RKO (cell line): ENCODE measurements at regions not wholly inside any gene's neighbourhood (a gene's known extent, or its start where the extent isn't known, plus 50 kb on each side); places are given as distances from the start of the nearest gene placed in this dataset.

ENCODE experiments used
- DNase-seq: peaks from one replicate; pipeline ENCODE4 v3.0.0-alpha.2; 2016; ENCODE audit warnings: low spot score

- no peak for DNase-seq
These were observed 67.6 kb upstream of the CTSC start for GRCh38 chr11:88404932-88405710.

DNA sequence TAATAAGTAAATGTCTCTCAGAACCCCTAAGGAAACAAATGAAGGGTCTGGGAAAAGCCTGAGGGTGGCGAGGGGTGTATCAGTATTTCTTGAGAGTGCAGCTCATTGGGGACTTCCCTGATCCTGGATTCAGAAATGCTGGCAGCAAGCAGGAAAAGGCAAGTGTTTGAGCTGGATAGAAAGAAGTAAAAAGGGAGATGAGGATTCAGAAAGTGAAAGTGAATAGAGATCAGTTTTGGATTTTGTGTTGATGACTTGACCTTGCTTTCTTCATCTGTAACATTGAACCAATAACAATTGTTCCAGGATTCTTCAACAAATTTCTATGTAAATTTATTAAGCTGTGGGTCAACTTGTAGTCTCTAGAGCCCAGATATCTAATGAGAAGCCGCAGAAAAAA is 66.9 kb upstream of the CTSC start:
- DNase-seq, result no peak

DNA sequence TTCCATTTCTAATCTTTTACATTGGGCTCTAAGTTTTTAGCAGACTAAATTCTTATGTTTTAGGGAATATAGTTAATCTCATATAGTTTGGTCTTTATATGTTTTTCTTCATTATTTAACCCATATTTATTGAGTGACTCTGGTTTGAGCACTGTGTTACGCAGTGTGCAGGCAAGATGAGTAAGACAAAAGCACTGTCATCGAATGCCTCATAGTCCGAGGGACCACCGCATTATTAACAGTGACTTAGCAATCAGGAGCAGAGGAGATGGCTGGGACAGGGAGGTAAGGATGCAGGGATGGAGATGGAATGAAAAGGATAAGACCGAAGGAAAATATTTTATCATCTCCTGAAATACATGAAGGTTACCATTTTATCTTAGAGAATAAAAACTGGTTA is 65.2 kb upstream of the CTSC start:
- peak; percentile 22 for DNase-seq

DNA sequence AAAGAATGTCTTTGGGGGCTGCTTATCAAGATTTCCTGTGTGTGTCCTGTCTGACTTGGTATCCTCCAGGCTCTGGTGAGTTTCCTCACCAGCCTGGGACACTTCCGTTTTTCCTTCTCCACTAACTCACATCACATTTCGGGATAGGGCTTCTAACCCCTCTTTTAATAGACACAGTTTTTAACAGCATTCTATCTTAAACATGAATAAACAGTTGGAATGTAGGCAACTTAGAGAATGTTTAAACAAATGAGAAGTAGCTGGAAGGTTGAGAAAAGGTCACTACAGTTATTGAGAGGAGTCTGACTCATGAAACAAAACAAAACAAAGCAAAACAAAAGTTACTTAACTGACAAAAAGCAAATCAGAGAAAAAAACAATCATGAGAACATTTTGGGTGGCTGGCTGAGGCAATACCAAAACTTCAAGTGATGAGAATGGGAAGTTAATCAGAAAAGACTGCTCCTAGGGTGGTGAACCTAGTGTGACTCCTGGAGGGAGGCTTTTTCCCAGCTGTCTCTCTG is 64.7 kb upstream of the CTSC start:
- DNase-seq, result no peak

- DNase-seq, result no peak
These were observed 61.4 kb upstream of the CTSC start for GRCh38 chr11:88398791-88399570.

DNA sequence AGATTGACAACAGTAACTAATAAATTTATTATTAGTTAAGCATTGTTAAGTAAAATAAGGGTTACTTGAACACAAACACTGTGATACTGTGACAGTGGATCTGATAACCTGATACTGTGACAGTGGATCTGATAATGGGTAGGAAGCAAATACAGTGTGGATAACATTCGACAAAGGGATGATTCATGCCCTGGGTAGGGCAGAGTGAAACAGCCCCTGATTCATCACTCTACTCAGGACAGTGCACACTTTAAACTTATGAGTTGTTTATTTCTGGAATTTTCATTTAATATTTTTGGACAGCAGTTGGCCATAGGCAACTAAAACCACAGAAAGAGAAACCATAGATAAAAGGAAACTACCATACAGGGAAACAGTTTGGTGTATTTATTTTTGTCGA is 60.8 kb upstream of the CTSC start:
- peak; percentile 46 for DNase-seq

- DNase-seq, result no peak
These were observed 52.7 kb upstream of the CTSC start for GRCh38 chr11:88390254-88390653.

DNA sequence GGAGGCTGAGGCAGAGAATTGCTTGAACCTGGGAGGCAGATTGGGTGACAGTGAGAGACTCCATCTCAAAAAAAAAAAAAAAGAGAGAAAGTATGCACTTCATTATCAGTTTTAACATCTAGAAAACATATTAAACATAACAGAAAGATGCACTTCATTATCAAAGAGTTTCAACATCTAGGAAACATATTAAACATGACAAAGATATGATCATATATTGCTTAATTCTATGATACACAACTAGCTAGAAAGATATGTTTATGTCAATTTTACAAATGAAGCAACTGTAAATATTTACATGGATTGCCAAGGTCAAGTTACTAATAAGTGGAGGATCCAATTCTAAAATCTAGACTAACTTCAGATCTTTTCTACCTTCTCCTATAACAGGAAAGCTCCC is 50.4 kb upstream of the CTSC start:
- no peak for DNase-seq
